Uterus (tissue), 2 donors: ENCODE measurements at regions not wholly inside any gene's neighbourhood (a gene's known extent, or its start where the extent isn't known, plus 50 kb on each side); places are given as distances from the start of the nearest gene placed in this dataset.

Source experiments
- CTCF ChIP-seq, 4 experiments: fragments of 200-600 bp in 2 of 4; fragments of 450-650 bp in 2 of 4; sonication (generic) in 2 of 4; IDR thresholded peaks; one replicate each; pipeline ENCODE4 v1.5.1; 2016 to 2019; ENCODE audit warnings: antibody characterized with exemption in 4 of 4, mild to moderate bottlenecking in 2 of 4, moderate library complexity in 1 of 4
- POLR2A ChIP-seq, 2 donors: fragments of 450-650 bp; IDR thresholded peaks; one replicate each; pipeline ENCODE4 v1.6.1; 2016; ENCODE audit warnings: antibody characterized with exemption in 2 of 2, mild to moderate bottlenecking in 1 of 2, moderate library complexity in 1 of 2

DNA sequence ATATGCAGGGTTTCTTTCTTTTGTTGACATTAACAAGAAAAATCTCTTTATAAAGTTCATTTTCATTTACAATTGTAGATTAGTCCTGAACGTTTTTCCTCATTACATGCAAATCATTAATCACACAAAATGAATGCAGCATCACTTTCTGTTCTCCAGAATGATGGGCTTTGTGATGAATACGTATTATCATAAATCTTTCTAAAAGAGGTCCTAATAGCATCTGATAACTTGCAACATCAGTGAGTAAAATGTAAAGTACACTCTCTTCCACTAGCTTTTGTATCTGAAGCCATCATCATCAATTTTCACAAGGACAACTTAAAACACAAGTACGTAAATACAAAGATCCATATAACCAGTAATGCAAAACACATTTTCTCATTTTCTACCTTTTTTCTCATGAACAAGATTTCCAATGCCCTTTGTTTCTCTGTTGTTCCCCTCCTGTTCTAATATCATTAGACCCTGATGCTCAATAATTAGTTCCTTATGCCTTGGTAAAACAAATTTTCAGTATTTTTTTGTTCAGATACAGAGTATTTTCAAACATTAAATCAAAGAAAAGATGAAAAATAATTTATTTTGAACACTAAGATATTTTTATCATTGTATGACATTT, 437.4 kb upstream of the MIR17HG start:
- no peak for TF ChIP-seq CTCF (IDR thresholded peaks at IDR 0.05)
- no peak for TF ChIP-seq POLR2A (IDR thresholded peaks at IDR 0.05)
